SU-DHL-6 (cell line): ENCODE measurements at regions not wholly inside any gene's neighbourhood (a gene's known extent, or its start where the extent isn't known, plus 50 kb on each side); places are given as distances from the start of the nearest gene placed in this dataset.

Source experiments
- CTCF ChIP-seq: fragments of 200-600 bp; sonication (generic); IDR thresholded peaks from one replicate; pipeline ENCODE4 v1.5.1; 2017; ENCODE audit warnings: antibody characterized with exemption, mild to moderate bottlenecking, low read length, moderate library complexity; ENCODE audit not compliant: insufficient read depth, poor library complexity, severe bottlenecking
- EZH2phosphoT487 ChIP-seq: fragments of 200-600 bp; sonication (generic), shearing (Covaris generic); conservative IDR thresholded peaks from 2 replicates; pipeline ENCODE4 v1.6.1; 2018; ENCODE audit warnings: mild to moderate bottlenecking, antibody characterized with exemption, low read length, moderate library complexity, mixed read lengths

GRCh38 chr2:175792199-175792598 is 209.9 kb downstream of the LNPK start:
- TF ChIP-seq CTCF (no peak), EZH2phosphoT487 (no peak)
